OCI-LY1 (cell line): ENCODE measurements at regions not wholly inside any gene's neighbourhood (a gene's known extent, or its start where the extent isn't known, plus 50 kb on each side); places are given as distances from the start of the nearest gene placed in this dataset.

Experiments used
- CTCF ChIP-seq: fragments of 200-600 bp; sonication (generic), shearing (Covaris generic); IDR thresholded peaks from 2 replicates; pipeline ENCODE4 v1.5.1; 2017; ENCODE audit warnings: mild to moderate bottlenecking, antibody characterized with exemption, low read length, moderate library complexity, mixed read lengths
- EZH2 ChIP-seq: fragments of 200-600 bp; sonication (generic), shearing (Covaris generic); IDR thresholded peaks from 2 replicates; pipeline ENCODE4 v1.8.0; 2017; ENCODE audit warnings: borderline replicate concordance, mixed run types, mild to moderate bottlenecking, antibody characterized with exemption, low read length, moderate library complexity, mixed read lengths

DNA sequence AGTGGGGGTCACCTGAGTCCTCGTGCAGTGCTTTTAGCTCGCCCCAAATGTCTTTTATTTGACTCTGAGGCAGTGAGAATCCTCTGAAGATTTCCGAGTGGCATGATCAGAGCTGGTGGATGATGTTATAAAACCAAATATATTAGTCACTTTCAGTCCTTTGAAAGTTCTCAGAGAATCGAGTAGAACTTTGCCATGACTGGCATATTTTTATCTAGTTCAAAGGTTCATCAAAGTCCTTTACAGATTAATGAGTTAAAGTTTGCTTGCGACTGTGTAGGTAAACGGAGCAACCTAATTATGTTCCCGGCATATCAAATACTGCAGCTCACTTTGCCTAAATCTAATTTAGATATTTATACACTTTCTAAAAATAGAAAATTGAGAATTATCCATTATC lies 498.5 kb upstream of the NOX3 start:
- TF ChIP-seq CTCF (no peak), EZH2 (no peak)
